Hepatocyte (in vitro differentiated cells): ENCODE measurements at regions not wholly inside any gene's neighbourhood (a gene's known extent, or its start where the extent isn't known, plus 50 kb on each side); places are given as distances from the start of the nearest gene placed in this dataset.

Experiments used
- DNase-seq: peaks from one replicate; pipeline ENCODE4 v3.0.0-alpha.2; 2016; ENCODE audit warnings: low spot score
- H2AFZ ChIP-seq: fragments of 200-600 bp; sonication (generic); 2 replicates; pipeline ENCODE4 v1.6.0; 2016; ENCODE audit warnings: antibody characterized with exemption, mild to moderate bottlenecking
- H3K27ac ChIP-seq: fragments of 200-600 bp; sonication (generic); 2 replicates; pipeline ENCODE4 v1.5.1; 2016; ENCODE audit warnings: mild to moderate bottlenecking
- H3K27me3 ChIP-seq: fragments of 200-600 bp; sonication (generic); 2 replicates; pipeline ENCODE4 v1.6.1; 2016
- H3K36me3 ChIP-seq: fragments of 200-600 bp; sonication (generic); replicated peaks from 2 replicates; pipeline ENCODE4 v1.5.1; 2016; ENCODE audit warnings: low read depth; ENCODE audit not compliant: insufficient read depth
- H3K4me1 ChIP-seq: fragments of 200-600 bp; sonication (generic); 2 replicates; pipeline ENCODE4 v1.5.1; 2016; ENCODE audit warnings: mild to moderate bottlenecking, moderate library complexity; ENCODE audit not compliant: insufficient read depth
- H3K4me2 ChIP-seq: fragments of 200-600 bp; sonication (generic); 2 replicates; pipeline ENCODE4 v1.6.0; 2016
- H3K4me3 ChIP-seq: fragments of 200-600 bp; sonication (generic); 2 replicates; pipeline ENCODE4 v1.5.1; 2016; ENCODE audit warnings: mild to moderate bottlenecking
- H3K79me2 ChIP-seq: fragments of 200-600 bp; sonication (generic); 2 replicates; pipeline ENCODE4 v1.6.0; 2017; ENCODE audit warnings: mild to moderate bottlenecking
- H3K9me2 ChIP-seq: fragments of 200-600 bp; sonication (generic); replicated peaks from 2 replicates; pipeline ENCODE4 v1.6.0; 2017; ENCODE audit warnings: mild to moderate bottlenecking; ENCODE audit not compliant: insufficient read depth
- H3K9me3 ChIP-seq: fragments of 200-600 bp; sonication (generic); 2 replicates; pipeline ENCODE4 v1.5.1; 2016; ENCODE audit warnings: low read depth, mild to moderate bottlenecking
- H4K20me1 ChIP-seq: fragments of 200-600 bp; sonication (generic); 2 replicates; pipeline ENCODE4 v1.6.0; 2016; ENCODE audit warnings: mild to moderate bottlenecking; ENCODE audit not compliant: insufficient read depth, poor library complexity, severe bottlenecking
- EZH2 ChIP-seq: fragments of 200-600 bp; sonication (generic); IDR thresholded peaks from 2 replicates; pipeline ENCODE4 v1.6.1; 2016; ENCODE audit warnings: antibody characterized with exemption, mild to moderate bottlenecking, borderline replicate concordance
- EZH2phosphoT487 ChIP-seq: fragments of 200-600 bp; sonication (generic); IDR thresholded peaks from one replicate; pipeline ENCODE4 v1.6.1; 2018; ENCODE audit warnings: antibody characterized with exemption, mild to moderate bottlenecking, low read depth, moderate library complexity; ENCODE audit not compliant: unreplicated experiment, severe bottlenecking
- WGBS: methylation state at CpG from one replicate; pipeline ENCODE4 v1.1.6; 2016; ENCODE audit warnings: low lambda C conversion rate; ENCODE audit errors: missing lambda C conversion rate; 5-methylcytosine and 5-hydroxymethylcytosine counted together
- TF ChIP-seq, protein P1 (sequence below): fragments of 200-600 bp; sonication (generic); IDR thresholded peaks from 2 replicates; pipeline ENCODE4 v1.5.1; 2016; ENCODE audit warnings: antibody characterized with exemption, mild to moderate bottlenecking; ENCODE audit not compliant: poor library complexity

GRCh38 chr2:126781206-126781605, 117.5 kb upstream of the TEX51 start:
- H3K36me3 ChIP-seq: no peaks in the 10 kb centered on the region
- TF ChIP-seq EZH2phosphoT487: no peak
- no peak for TF ChIP-seq EZH2
- TF ChIP-seq, protein P1, sequence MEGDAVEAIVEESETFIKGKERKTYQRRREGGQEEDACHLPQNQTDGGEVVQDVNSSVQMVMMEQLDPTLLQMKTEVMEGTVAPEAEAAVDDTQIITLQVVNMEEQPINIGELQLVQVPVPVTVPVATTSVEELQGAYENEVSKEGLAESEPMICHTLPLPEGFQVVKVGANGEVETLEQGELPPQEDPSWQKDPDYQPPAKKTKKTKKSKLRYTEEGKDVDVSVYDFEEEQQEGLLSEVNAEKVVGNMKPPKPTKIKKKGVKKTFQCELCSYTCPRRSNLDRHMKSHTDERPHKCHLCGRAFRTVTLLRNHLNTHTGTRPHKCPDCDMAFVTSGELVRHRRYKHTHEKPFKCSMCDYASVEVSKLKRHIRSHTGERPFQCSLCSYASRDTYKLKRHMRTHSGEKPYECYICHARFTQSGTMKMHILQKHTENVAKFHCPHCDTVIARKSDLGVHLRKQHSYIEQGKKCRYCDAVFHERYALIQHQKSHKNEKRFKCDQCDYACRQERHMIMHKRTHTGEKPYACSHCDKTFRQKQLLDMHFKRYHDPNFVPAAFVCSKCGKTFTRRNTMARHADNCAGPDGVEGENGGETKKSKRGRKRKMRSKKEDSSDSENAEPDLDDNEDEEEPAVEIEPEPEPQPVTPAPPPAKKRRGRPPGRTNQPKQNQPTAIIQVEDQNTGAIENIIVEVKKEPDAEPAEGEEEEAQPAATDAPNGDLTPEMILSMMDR: no peak
- no peak overlapping the region for H3K4me3 ChIP-seq
- H4K20me1 ChIP-seq: no peaks in the 10 kb centered on the region
- no peak overlapping the region for H2AFZ ChIP-seq
- no peak overlapping the region for H3K4me2 ChIP-seq
- no peaks in the 10 kb centered on the region for H3K9me3 ChIP-seq
- H3K79me2 ChIP-seq: no peaks in the 10 kb centered on the region
- 91% methylated on average over 8 of the region's 8 CpGs for WGBS
- no peaks in the 10 kb centered on the region for H3K27me3 ChIP-seq
- no peak for DNase-seq
- no peaks in the 10 kb centered on the region for H3K4me1 ChIP-seq
- no peak overlapping the region for H3K27ac ChIP-seq
- H3K9me2 ChIP-seq: no peaks in the 10 kb centered on the region

DNA sequence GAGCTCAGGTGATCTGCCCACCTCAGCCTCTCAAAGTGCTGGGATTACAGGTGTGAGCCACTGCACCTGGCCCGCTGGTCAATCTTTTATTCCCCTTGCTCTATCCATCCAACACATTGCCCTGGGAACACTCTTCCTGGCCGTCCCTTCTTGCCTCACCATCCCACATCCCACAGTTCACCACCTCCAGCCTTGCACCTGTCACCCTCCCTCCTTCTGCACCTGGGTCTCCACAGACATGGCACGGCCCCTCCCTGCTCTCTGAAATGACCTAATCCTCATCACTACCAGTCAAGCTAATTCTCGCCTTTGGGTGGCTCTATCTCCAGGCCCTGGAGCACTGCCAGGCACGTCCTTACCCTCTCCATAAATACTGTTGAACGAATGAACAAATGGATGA, 116.9 kb upstream of the TEX51 start:
- no peaks in the 10 kb centered on the region for H3K27me3 ChIP-seq
- no peak for TF ChIP-seq EZH2phosphoT487
- TF ChIP-seq EZH2: no peak
- TF ChIP-seq, protein P1: no peak
- H3K79me2 ChIP-seq: no peaks in the 10 kb centered on the region
- no peaks in the 10 kb centered on the region for H3K4me1 ChIP-seq
- no peaks in the 10 kb centered on the region for H4K20me1 ChIP-seq
- H3K4me3 ChIP-seq: no peak overlapping the region
- WGBS: 83% methylated on average over 6 of the region's 6 CpGs
- H3K9me2 ChIP-seq: no peaks in the 10 kb centered on the region
- H3K27ac ChIP-seq: no peak overlapping the region
- no peak for DNase-seq
- H3K4me2 ChIP-seq: no peak overlapping the region
- H3K9me3 ChIP-seq: no peaks in the 10 kb centered on the region
- H3K36me3 ChIP-seq: no peaks in the 10 kb centered on the region
- no peak overlapping the region for H2AFZ ChIP-seq

DNA sequence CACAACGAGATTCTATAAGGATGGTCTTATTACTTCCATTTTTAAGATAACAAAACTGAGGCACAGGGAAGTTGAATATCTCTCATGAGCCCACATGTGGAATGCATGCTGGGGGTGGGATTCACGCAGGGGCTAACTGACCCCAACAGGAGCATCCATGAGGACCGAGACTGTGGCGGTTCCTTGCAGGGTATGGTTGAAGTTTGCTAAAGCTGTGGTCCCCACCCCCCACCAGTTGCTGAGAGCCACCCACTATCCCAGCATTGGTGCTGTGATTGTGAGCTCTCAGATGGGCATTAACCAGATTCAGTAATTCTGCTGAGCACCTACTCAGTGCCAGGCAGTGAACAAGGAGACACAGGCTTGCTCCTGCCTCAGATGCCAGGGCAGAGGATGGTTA, 116.0 kb upstream of the TEX51 start:
- Histone ChIP-seq H4K20me1 (no peaks in the 10 kb centered on the region), H3K36me3 (no peaks in the 10 kb centered on the region), H3K27me3 (no peaks in the 10 kb centered on the region), H3K4me3 (no peak overlapping the region), H3K4me2 (no peak overlapping the region), H3K9me2 (no peaks in the 10 kb centered on the region), H2AFZ (no peak overlapping the region), H3K79me2 (no peaks in the 10 kb centered on the region), H3K4me1 (no peaks in the 10 kb centered on the region), H3K9me3 (no peaks in the 10 kb centered on the region), H3K27ac (no peak overlapping the region)
- DNase-seq: no peak
- no peak for TF ChIP-seq EZH2phosphoT487
- 84% methylated on average over 4 of the region's 4 CpGs for WGBS

GRCh38 chr2:126783341-126783740, 115.3 kb upstream of the TEX51 start:
- no peak overlapping the region for H2AFZ ChIP-seq
- TF ChIP-seq, protein P1: no peak
- no peak for TF ChIP-seq EZH2
- TF ChIP-seq EZH2phosphoT487: no peak
- no peaks in the 10 kb centered on the region for H3K9me2 ChIP-seq
- 53% methylated on average over 2 of the region's 2 CpGs for WGBS
- no peaks in the 10 kb centered on the region for H3K9me3 ChIP-seq
- no peaks in the 10 kb centered on the region for H3K27me3 ChIP-seq
- H3K27ac ChIP-seq: no peak overlapping the region
- H3K79me2 ChIP-seq: no peaks in the 10 kb centered on the region
- H3K4me3 ChIP-seq: no peak overlapping the region
- H3K36me3 ChIP-seq: no peaks in the 10 kb centered on the region
- no peak for DNase-seq
- H3K4me2 ChIP-seq: no peak overlapping the region
- no peaks in the 10 kb centered on the region for H4K20me1 ChIP-seq
- no peaks in the 10 kb centered on the region for H3K4me1 ChIP-seq
